GM21717 (cell line): ENCODE measurements at regions not wholly inside any gene's neighbourhood (a gene's known extent, or its start where the extent isn't known, plus 50 kb on each side); places are given as distances from the start of the nearest gene placed in this dataset.
"Not testable (repeated sequence)": the region's sequence is repeated elsewhere in the genome, so short reads cannot be mapped to it uniquely, and the experiment has no call there.

ENCODE experiments used
- ATAC-seq: cut with Tn5 transposase; IDR thresholded peaks from one replicate; pipeline ENCODE4 v1.9.1; 2021; ENCODE audit warnings: mild to moderate bottlenecking, moderate library complexity; ENCODE audit not compliant: unreplicated experiment

GRCh38 chrX:121283921-121284320 lies 236.5 kb downstream of the GLUD2 start:
- no peak for ATAC-seq

- ATAC-seq: no peak
Measured at GRCh38 chrX:121298499-121298898, 251.1 kb downstream of the GLUD2 start.

DNA sequence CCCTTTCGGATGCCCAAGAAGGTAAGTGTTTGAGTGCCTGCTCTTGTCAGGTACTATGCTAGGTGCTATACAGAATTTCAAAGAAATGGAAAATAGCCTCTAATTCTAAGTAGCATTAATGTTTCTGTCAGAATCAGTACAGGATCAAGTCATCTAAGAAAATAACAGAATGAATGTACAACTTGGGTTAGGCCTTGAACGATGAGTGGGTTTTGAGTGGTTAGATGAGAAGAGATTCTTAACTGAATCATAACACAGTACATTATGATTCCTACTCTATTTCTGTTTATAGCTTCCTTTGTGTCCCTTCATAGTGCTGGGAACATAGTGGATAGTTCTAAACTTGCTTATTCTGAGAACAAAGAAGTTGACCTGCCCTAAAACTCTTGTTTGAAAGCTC lies 253.9 kb downstream of the GLUD2 start:
- ATAC-seq: no peak

DNA sequence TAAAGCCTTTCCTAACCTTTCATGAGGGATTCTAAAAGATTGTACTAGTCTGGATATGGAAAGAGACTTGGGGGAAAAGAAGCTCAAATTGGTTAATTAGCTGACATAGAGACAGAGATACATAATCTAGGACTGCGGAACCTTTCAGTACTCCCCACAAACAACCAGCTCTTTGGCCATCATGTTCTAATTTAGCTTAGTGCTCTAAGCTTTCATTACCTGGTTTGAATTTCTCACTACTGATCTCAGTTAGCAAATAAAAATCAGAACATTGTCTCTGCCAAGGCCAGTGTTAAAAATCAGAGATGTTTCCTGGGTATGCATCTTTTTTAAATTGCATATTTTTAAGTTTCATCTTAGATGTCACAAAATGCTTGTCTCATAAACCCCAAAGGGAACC lies 254.4 kb downstream of the GLUD2 start:
- ATAC-seq: no peak

- peak; percentile 79 for ATAC-seq
Measured at GRCh38 chrX:121307449-121307848, 260.0 kb downstream of the GLUD2 start.

DNA sequence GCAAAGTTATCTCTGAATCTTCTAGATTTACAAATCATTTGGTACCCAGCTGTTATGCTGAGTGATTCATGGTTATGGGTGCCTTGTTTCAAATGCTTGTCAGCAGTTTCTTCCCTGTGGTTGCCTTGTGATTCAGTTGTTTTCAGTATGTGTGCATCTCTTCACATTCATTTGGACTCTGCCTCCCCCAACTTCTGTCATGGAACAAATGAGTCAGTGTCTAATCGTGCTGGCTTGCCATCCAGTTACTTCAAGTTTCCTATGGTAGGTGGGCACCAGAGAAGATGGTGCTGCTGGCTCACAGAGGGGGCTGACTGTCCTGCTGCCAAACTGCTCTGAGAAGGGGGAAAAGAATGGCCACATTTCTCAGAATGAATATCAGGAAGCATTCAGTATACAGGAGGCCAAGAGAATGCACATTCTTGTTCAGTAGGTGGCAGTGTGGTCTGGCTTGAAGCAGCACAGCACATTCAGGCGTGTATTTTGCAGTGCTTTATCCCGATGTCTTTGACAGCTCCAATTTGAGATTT lies 260.9 kb downstream of the GLUD2 start:
- peak; percentile 76 for ATAC-seq

DNA sequence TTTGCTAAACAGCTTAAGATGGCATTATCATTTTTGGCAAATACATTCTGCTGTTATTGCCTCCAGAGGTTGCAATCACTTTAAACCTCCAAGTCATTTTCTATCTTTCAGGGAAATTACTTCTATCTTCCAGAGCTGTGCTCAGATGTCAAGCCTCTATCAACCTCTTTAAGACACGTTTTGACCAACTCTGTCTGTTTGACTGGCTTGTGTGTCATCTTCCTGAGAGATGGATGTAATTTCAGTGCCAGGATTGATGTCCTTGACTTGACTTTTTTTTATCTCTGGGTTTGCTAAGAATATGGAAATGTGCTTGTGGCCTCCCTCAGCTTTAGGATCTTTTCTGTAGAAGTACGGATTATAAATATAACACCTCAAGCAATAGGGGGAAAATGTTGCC lies 263.4 kb downstream of the GLUD2 start:
- ATAC-seq: no peak

- ATAC-seq: no peak
Measured at GRCh38 chrX:121320441-121320840, 273.0 kb downstream of the GLUD2 start.

DNA sequence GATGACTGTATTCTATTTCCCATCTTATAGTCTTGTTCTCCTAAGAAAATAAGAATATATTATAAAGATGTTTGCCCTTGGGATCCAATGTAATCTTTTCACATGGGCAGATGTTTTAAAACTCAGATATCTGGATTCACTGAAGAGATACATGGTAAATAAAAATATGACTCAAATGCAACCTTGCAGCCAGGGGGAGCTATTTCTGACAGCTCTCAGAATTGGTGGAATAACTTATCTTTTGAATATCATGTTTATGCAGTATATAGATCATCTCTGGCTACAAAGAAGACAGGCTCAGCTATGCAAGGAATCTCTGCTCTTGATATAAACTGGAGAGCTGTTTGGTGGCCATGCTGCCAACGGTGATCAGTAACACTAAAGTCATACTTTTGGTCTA lies 274.7 kb downstream of the GLUD2 start:
- no peak for ATAC-seq

DNA sequence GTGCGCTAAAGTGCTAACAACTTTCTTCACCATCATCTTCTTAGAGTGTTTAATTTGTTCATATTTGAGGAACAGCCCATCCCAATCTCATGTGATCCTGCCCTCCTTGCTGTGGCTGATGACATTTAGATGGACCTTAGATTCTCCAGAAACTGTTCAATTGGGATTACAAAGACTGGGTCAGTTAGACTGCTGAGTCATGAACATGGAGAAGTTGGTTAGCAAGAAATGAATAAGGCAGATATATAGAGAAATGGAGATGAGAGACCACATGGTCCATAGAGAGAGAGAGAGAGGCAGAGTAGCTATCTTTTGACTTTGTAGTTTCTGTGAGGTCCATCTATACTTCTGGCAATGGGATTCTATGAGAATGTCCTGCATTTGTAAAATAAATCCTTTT lies 275.9 kb downstream of the GLUD2 start:
- ATAC-seq: no peak

DNA sequence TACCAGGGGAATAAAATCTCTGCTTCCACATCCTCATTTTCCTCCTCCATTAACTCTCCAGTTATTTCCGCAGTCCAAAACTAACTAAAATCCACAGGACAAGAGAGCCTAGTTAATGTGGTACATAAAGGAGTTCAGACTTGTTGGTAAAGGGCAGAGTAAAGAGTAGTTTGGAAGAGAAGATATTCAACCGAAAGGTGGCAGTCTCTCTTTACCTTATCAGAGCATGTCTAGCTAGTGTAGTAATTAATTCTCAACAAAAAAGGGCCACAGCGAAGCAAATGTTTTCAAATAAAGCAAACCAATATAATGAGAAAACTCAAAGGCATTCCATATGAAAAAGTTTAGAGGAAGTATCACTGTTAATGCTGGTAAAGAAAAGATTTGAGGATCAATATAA lies 286.5 kb downstream of the GLUD2 start:
- ATAC-seq: no peak

DNA sequence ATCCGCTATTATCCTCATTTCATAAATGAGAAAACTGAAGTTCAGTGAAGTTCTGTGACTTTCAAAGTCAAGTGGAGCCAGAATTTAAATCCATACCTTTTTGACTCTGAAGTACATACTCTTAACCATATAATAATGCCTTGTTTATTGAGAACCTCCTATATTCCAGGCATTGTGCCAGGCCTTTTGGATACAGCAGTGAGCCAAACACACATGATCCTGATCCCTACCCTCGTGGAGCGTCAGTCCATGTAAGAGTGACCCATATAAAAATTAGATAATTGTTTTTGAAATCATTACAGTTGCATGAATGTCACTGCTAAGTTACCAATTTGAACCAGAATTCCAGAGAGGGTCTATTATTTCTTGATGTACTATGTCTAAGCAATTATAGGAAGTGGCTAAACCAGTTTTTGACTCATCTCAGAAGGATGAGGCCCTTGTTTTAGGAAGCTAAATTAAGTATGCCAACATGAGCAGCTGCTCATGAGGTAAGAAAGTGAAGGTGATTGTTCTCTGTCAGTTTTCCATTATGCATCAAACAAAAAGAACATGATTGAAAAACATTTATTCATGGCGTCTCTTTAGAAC lies 289.5 kb downstream of the GLUD2 start:
- no peak for ATAC-seq

GRCh38 chrX:121337816-121338215 lies 290.4 kb downstream of the GLUD2 start:
- ATAC-seq: no peak

GRCh38 chrX:121349263-121349662 lies 301.9 kb downstream of the GLUD2 start:
- no peak for ATAC-seq

- no peak for ATAC-seq
Measured at GRCh38 chrX:121356139-121356849, 308.9 kb downstream of the GLUD2 start.

DNA sequence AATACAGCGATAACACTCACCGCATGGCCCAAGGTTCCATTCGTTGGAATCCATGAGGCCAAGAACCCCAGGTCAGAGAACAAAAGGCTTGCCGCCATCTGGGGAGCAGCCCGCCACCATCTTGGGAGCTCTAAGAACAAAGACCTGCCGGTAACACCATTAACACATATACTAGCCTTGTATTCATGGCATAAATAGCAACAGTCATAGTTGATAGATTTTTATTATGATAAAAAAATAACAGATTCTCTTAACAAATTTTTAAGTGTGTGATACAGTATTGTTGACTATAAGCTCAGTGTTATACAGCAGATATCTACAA lies 309.4 kb downstream of the GLUD2 start:
- ATAC-seq: no peak

GRCh38 chrX:121360280-121360679 lies 312.9 kb downstream of the GLUD2 start:
- no peak for ATAC-seq

- no peak for ATAC-seq
Measured at GRCh38 chrX:121365572-121366161, 318.3 kb downstream of the GLUD2 start.

GRCh38 chrX:121374471-121374870 lies 327.1 kb downstream of the GLUD2 start:
- ATAC-seq: no peak

- not testable (repeated sequence) for ATAC-seq
Measured at GRCh38 chrX:121381915-121382314, 334.5 kb downstream of the GLUD2 start.

GRCh38 chrX:121389976-121390714 lies 342.7 kb downstream of the GLUD2 start:
- ATAC-seq: no peak

- no peak for ATAC-seq
Measured at GRCh38 chrX:121405826-121406225, 358.4 kb downstream of the GLUD2 start.
